Uterus (tissue), 2 donors: ENCODE measurements at regions not wholly inside any gene's neighbourhood (a gene's known extent, or its start where the extent isn't known, plus 50 kb on each side); places are given as distances from the start of the nearest gene placed in this dataset.

Source experiments
- POLR2A ChIP-seq, 2 donors: fragments of 450-650 bp; IDR thresholded peaks; one replicate each; pipeline ENCODE4 v1.6.1; 2016; ENCODE audit warnings: antibody characterized with exemption in 2 of 2, mild to moderate bottlenecking in 1 of 2, moderate library complexity in 1 of 2
- TF ChIP-seq, protein P1 (sequence below), 4 experiments: fragments of 200-600 bp in 2 of 4; fragments of 450-650 bp in 2 of 4; sonication (generic) in 2 of 4; IDR thresholded peaks; one replicate each; pipeline ENCODE4 v1.5.1; 2016 to 2019; ENCODE audit warnings: antibody characterized with exemption in 4 of 4, mild to moderate bottlenecking in 2 of 4, moderate library complexity in 1 of 4

DNA sequence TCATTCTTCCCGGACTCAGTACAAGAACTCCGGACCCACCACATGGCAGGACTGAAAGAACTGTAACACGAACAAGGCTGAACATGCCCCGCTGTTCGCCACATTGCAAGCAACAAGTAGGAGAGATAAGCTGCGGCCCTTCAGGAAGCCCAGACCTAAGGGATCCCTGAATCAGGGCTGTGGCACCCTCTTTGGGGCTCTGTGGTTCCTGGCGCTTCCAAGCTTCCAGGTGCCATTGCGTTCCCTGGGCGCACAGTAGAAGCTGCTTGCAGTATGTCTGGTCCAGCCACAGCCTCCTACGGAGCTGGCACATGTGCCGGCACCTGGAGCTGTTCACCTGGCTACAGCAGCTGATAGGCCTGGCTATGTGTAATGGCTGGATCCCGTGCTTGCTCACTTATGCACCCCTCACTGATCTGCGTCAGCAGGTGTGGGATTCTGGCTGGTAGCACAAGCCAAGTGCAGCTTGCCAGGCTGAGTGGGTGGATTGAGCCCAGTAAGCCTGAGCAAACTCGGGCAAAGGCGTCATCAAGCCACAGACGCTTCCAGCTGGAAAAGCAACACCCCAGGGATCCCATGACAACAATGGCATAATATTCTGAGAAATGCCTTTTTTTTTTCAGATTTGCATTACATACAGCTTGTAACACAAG, 748.6 kb upstream of the GBE1 start:
- TF ChIP-seq, protein P1, sequence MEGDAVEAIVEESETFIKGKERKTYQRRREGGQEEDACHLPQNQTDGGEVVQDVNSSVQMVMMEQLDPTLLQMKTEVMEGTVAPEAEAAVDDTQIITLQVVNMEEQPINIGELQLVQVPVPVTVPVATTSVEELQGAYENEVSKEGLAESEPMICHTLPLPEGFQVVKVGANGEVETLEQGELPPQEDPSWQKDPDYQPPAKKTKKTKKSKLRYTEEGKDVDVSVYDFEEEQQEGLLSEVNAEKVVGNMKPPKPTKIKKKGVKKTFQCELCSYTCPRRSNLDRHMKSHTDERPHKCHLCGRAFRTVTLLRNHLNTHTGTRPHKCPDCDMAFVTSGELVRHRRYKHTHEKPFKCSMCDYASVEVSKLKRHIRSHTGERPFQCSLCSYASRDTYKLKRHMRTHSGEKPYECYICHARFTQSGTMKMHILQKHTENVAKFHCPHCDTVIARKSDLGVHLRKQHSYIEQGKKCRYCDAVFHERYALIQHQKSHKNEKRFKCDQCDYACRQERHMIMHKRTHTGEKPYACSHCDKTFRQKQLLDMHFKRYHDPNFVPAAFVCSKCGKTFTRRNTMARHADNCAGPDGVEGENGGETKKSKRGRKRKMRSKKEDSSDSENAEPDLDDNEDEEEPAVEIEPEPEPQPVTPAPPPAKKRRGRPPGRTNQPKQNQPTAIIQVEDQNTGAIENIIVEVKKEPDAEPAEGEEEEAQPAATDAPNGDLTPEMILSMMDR (IDR thresholded peaks at IDR 0.05): no peak
- no peak for TF ChIP-seq POLR2A (IDR thresholded peaks at IDR 0.05)
